Stimulated activated memory B cell treated with anti-CD40 and anti-IgM and Interleukin-4, amounts not matched to agents 10 μg/mL and 1 μg/mL and 100 μg/mL, for 72 hours (primary cell): ENCODE measurements at regions not wholly inside any gene's neighbourhood (a gene's known extent, or its start where the extent isn't known, plus 50 kb on each side); places are given as distances from the start of the nearest gene placed in this dataset.
A peak's percentile ranks its signal among the peaks of the same experiment; 100 is the strongest.

ENCODE experiments used
- ATAC-seq: fragments of 150-1000 bp; cut with Tn5 transposase; 2 replicates; pipeline ENCODE4 v1.10.0; 2021
- H3K27ac Mint-ChIP-seq: one replicate; pipeline ENCODE4 v1.8.0; 2022; ENCODE audit warnings: mild to moderate bottlenecking, mixed read lengths
- H3K27me3 Mint-ChIP-seq: one replicate; pipeline ENCODE4 v1.8.0; 2022; ENCODE audit warnings: mixed read lengths
- H3K36me3 Mint-ChIP-seq: one replicate; pipeline ENCODE4 v1.8.0; 2022; ENCODE audit warnings: mixed read lengths
- H3K4me1 Mint-ChIP-seq: one replicate; pipeline ENCODE4 v1.8.0; 2022; ENCODE audit warnings: mixed read lengths
- H3K4me3 Mint-ChIP-seq: one replicate; pipeline ENCODE4 v1.8.0; 2022; ENCODE audit warnings: mild to moderate bottlenecking, moderate library complexity, mixed read lengths
- H3K9me3 Mint-ChIP-seq: one replicate; pipeline ENCODE4 v1.8.0; 2022; ENCODE audit warnings: mixed read lengths

DNA sequence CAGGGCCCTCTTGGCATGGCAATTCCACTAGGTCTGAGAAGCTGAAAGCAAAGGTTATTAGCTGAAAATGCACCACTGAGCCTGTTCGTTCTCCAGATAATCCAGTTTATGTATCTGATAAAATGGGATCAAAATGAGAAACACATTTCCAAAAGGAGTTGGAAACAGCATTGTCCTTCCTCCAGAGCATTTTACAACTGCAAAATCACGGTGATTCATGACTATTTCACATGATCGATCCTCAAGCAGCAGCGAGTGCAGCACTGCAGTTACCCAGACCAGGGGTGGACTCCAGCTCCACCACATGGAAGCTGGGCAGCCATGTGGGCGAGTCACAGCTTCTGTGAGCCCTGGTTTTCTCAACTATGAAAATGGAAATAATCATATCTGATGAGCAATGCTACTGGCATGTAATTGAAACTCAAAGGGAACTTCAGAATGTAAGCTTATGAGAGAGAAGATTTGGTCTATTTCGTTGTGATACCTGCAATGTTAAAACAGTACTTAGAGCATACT, 78.7 kb upstream of the MSX1 start:
- Mint-ChIP-seq H3K27me3 (peaks cover 35% of the 10 kb centered on the region), H3K4me3 (no peak overlapping the region), H3K9me3 (peaks cover 5% of the 10 kb centered on the region), H3K27ac (no peak overlapping the region), H3K36me3 (no peaks in the 10 kb centered on the region), H3K4me1 (no peaks in the 10 kb centered on the region)
- no peak for ATAC-seq

DNA sequence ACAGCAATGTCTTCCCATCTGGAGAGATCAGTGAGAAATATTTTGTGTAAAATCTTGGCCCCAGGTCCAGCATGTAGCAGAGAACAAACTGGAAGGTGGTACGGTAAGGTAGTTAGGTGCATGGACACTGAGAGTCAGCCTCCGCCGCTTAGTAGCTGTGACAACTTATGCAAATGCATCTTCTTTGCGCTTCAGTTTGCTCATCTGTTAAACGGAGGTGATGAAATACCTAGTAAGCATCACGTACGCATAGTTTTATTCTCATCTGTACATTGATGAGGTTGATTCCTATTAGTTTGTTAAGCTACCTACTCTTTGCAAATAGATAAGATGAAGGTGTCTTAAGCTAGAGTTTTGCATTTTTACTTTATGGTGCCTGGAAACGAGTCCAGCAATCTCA, 80.0 kb upstream of the MSX1 start:
- no peak for ATAC-seq
- H3K4me3 Mint-ChIP-seq: no peak overlapping the region
- H3K27ac Mint-ChIP-seq: no peak overlapping the region
- H3K27me3 Mint-ChIP-seq: peaks cover 35% of the 10 kb centered on the region
- H3K9me3 Mint-ChIP-seq: peaks cover 5% of the 10 kb centered on the region
- no peaks in the 10 kb centered on the region for H3K4me1 Mint-ChIP-seq
- H3K36me3 Mint-ChIP-seq: no peaks in the 10 kb centered on the region

DNA sequence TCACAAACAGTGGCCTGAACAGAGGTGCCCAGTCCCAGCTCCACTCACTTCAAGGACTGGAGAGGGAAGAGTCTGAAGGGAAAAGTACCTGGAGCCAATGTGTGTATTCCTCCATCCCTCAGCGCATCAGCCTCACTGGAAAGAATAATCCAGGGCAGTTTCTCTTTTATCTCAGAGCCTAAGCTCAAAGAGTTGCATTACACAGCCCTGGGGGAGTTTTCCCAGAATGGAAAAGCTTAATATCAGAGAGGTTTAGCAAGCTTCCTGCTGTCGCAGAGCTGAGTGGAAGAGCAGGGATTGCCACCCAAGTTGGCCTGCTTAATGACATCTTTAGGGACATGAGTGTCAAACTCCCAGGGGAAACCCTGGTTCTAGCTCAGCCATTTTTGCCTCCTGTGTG, 80.4 kb upstream of the MSX1 start:
- Mint-ChIP-seq H3K4me3 (no peak overlapping the region), H3K27ac (no peak overlapping the region), H3K4me1 (no peaks in the 10 kb centered on the region), H3K9me3 (peaks cover 5% of the 10 kb centered on the region), H3K27me3 (peaks cover 35% of the 10 kb centered on the region), H3K36me3 (no peaks in the 10 kb centered on the region)
- no peak for ATAC-seq

DNA sequence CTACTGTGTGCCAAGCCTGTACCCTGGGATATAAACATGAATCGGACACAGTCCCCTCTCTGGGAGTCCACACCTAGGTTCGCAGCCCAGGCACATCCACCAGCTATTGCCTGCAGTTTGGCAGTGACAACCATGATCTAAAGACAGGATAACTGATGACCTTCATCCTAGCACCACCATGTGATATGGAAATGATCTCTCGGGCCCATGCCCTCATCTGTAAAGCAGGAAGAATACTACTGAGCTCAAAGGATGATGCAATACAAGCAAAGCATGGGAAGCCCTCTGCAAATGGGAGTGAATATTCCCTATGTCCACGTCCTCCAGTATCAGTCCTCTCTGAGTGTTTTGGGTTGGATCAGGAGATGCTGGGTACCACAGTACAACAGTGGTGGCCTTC, 80.9 kb upstream of the MSX1 start:
- Mint-ChIP-seq H3K27ac (no peak overlapping the region), H3K36me3 (no peaks in the 10 kb centered on the region), H3K9me3 (peaks cover 5% of the 10 kb centered on the region), H3K4me1 (no peaks in the 10 kb centered on the region), H3K27me3 (peaks cover 35% of the 10 kb centered on the region), H3K4me3 (no peak overlapping the region)
- no peak for ATAC-seq

DNA sequence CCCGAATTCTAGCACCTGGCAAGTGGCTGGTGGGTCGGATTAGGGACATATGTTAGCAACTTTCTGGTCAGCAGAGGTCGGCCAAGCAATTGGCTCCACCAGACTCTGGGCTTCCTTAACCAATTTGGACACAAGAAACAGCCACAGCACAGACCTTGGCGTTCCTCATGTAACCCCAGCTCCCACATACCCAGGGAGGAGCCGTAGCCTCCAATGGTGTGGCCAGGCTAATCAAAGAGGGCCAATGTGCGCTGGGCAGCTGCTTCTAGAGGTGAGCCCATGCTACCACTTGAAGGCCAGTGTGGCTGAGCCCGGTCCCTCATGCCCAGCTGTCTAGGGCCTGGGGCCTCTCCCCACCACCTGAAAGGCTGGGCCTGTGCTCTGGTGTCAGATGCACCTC, 82.5 kb upstream of the MSX1 start:
- H3K4me1 Mint-ChIP-seq: no peaks in the 10 kb centered on the region
- no peak overlapping the region for H3K4me3 Mint-ChIP-seq
- H3K9me3 Mint-ChIP-seq: peaks cover 5% of the 10 kb centered on the region
- H3K36me3 Mint-ChIP-seq: no peaks in the 10 kb centered on the region
- no peak for ATAC-seq
- no peak overlapping the region for H3K27ac Mint-ChIP-seq
- H3K27me3 Mint-ChIP-seq: peaks cover 22% of the 10 kb centered on the region

DNA sequence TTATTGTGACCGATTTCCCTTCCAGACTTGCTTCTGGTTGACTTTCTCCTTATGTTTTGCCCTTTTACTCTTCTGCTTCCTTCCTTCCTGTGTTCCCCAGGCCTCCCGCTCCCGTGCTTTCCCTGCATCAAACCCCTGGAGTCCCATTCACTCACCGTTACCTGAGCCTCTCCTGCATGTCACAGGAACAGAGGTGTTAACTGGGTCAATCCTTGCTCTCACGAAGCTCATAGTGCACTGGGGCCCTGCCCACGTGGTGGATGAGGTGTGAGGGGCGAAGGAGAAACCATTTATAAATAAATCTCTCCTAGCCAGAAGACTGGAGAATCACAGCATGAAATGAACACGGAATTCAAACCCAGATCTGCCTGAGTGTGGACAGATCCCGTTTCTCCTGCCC, 83.1 kb upstream of the MSX1 start:
- H3K27ac Mint-ChIP-seq: no peak overlapping the region
- no peak for ATAC-seq
- no peaks in the 10 kb centered on the region for H3K4me1 Mint-ChIP-seq
- no peak overlapping the region for H3K4me3 Mint-ChIP-seq
- H3K27me3 Mint-ChIP-seq: peaks cover 22% of the 10 kb centered on the region
- H3K36me3 Mint-ChIP-seq: no peaks in the 10 kb centered on the region
- H3K9me3 Mint-ChIP-seq: peaks cover 5% of the 10 kb centered on the region

DNA sequence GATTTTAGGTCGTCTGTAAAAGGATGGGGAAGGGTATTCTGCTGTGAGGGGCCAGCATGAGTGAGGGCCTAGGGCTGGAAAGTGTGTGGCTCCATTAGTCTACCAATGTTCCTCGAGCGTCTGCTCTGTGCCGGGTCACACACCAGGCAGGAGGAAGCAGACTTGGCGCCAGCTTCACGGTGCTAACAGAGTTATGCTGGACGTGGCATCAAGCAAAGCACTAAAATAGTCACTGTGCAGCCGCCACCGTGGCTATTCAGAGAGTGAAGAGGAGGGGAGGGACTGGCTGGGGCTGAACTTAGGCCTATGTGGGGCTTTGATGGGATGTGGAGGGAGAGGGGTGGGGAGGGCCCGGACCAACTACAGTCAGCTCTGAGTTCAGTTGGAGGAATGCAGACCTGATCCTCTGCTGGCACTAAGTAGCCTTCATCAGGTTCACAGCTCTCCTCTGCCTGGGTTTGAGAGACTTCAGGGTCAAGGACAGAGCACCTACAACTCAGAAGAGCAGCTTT, 83.9 kb upstream of the MSX1 start:
- Mint-ChIP-seq H3K27me3 (peaks cover 15% of the 10 kb centered on the region), H3K27ac (no peak overlapping the region), H3K4me1 (no peaks in the 10 kb centered on the region), H3K9me3 (peaks cover 5% of the 10 kb centered on the region), H3K36me3 (no peaks in the 10 kb centered on the region), H3K4me3 (no peak overlapping the region)
- ATAC-seq: no peak

DNA sequence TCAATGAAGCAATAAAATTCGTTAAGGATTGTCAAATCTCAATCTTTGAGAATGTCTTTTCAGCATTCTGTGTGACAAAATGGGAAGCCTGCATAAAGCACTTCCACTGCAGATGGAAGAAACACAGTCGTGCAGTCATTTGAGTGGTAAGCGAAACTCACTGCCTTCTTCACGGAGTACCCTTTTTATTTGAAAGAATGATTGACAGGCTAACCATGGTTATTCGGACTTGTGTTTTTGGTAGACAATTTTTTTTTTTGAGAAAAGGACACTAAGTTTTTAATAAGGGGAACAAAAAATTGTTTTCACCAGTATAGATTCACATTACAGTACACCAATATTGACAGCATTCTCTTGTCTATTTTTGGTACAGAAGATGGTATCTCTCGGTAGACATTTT, 86.9 kb upstream of the MSX1 start:
- H3K4me1 Mint-ChIP-seq: no peaks in the 10 kb centered on the region
- ATAC-seq: no peak
- no peak overlapping the region for H3K4me3 Mint-ChIP-seq
- peaks cover under 1% of the 10 kb centered on the region for H3K36me3 Mint-ChIP-seq
- H3K9me3 Mint-ChIP-seq: peaks cover 3% of the 10 kb centered on the region
- H3K27ac Mint-ChIP-seq: no peak overlapping the region
- peaks cover 8% of the 10 kb centered on the region for H3K27me3 Mint-ChIP-seq

DNA sequence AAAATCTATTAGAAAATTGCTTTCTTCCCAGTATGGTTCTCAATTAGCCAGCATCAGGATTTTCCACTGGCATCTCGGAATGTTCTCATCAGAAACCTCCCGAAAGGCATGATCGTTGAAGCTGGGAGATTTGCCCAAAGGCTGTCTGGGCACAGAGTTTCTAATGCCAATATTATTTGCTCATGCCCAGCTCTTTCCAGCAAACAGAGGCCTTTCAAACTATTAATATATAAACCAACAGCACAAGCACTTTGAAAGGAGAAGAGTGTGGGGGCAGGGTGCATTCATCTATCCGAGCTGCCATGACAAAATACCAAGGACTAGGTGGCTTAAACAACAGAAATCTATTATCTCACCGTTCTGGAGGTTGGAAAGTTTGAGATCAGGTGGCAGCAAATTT, 88.3 kb upstream of the MSX1 start:
- Mint-ChIP-seq H3K36me3 (peaks cover 5% of the 10 kb centered on the region), H3K4me3 (no peak overlapping the region), H3K9me3 (peaks cover 4% of the 10 kb centered on the region), H3K4me1 (no peaks in the 10 kb centered on the region), H3K27ac (no peak overlapping the region), H3K27me3 (peaks cover 8% of the 10 kb centered on the region)
- ATAC-seq: no peak

DNA sequence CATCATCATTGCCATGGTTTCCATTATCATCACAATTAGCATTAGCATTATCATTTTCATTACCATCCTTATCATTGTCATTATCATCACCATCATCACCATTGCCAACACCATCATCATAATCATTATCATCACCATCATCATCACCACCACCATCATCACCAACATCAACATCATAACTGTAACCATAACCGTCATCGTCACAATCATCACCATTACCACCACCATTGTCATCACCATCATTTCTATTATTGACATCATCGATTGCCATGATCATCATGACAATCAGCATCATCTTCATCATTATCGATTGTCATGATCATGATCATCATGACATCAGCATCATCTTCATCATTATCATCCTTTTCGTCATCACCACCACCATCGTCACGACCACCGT, 88.9 kb upstream of the MSX1 start:
- H3K27me3 Mint-ChIP-seq: peaks cover 8% of the 10 kb centered on the region
- peaks cover 5% of the 10 kb centered on the region for H3K36me3 Mint-ChIP-seq
- no peaks in the 10 kb centered on the region for H3K4me1 Mint-ChIP-seq
- no peak overlapping the region for H3K27ac Mint-ChIP-seq
- peaks cover 4% of the 10 kb centered on the region for H3K9me3 Mint-ChIP-seq
- no peak for ATAC-seq
- no peak overlapping the region for H3K4me3 Mint-ChIP-seq

DNA sequence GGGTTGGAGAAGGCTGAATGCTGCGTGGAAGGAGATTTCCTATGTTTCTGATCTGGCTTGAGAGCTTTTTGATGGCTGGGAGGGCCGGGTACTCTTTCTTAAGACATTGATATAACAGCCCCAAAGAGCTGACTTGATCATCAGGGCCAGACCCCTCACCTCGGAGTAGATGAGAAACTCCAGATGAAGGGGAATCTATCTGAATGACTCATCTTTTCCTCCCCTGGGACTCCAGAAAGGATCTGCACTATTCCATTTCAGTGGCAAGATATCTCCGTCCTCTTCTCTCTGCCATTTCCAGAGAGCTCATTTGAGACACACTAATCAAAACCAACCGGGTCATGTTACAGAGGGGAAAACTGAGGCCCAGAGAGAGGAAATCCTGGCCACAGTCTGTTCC, 92.9 kb upstream of the MSX1 start:
- Mint-ChIP-seq H3K27ac (no peak overlapping the region), H3K4me1 (peaks cover 19% of the 10 kb centered on the region), H3K4me3 (no peak overlapping the region), H3K27me3 (peaks cover 23% of the 10 kb centered on the region), H3K9me3 (peaks cover 4% of the 10 kb centered on the region), H3K36me3 (peaks cover 11% of the 10 kb centered on the region)
- no peak for ATAC-seq

DNA sequence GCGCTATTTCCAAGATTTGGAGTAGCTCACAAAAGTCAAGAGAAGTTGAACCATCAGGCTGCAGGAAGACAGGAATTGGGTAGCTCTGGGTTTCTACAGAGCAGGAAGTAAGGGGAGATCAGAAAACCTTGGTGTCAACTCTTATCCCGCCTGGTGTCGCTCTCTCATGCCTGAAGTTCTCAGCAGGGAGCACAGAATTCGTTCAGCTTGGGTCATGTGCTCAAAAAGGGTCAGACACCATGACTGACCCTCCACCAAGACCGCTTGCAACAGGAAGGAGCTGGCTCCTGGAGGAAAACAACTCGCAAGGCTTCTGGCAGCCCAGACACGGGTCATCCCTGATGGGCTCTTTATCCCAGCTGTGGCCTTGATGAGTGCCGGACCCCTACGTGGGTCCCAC, 93.7 kb upstream of the MSX1 start:
- Mint-ChIP-seq H3K9me3 (peaks cover 4% of the 10 kb centered on the region), H3K36me3 (peaks cover 11% of the 10 kb centered on the region), H3K27ac (no peak overlapping the region), H3K27me3 (peaks cover 23% of the 10 kb centered on the region), H3K4me1 (peaks cover 19% of the 10 kb centered on the region), H3K4me3 (no peak overlapping the region)
- no peak for ATAC-seq

DNA sequence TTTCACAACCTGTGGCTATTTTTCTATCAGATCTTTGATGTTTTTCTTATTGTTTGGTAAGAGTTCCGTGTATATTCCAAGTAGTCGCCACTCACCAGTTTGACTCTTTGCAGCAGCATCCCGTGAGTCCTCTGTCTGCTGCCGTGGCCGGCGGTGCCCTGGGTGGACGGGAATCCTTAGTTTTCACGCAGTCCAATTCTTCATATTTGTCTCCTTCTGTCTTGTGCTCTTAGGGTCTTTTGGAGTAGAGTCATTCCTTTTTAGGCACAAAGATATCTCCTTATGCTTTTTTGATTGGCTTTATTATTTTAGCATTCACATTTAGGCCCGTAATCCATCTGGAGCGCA, 94.9 kb upstream of the MSX1 start:
- no peak for ATAC-seq
- Mint-ChIP-seq H3K9me3 (peaks cover 4% of the 10 kb centered on the region), H3K4me3 (no peak overlapping the region)

DNA sequence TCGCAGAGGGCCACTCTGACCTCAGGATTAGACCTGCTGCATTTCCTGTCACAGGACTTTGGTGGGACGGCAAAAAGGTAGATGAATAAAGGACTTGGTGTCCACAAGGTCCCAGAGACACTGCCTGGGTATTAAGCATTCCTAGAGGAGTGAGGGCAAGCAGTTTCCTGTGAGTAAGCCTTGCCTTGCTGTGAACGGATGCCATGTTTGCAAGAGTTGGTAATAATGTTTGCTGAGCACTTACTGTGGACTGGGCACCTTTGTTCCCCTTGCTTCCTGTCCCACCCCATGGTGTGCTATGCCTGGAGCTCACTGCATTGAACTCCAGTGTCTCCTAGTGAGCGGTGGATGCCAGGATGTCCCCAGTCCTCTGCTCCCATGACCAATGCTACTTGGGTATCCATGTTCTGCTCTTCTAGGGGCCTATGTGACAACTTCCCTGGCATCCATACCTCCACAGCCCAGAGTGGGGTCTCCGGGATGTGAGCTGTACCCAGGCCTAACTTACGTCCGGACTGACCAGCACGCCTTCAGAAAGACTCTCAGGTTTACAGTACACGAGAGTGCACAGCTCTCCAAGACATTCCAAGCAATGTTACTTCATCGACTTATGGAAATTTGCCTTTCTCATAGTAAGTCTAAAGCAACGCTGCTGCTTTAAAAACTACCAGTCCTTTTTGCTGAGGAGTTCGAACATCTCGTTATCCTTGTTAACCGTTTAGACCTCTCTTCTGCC, 95.5 kb upstream of the MSX1 start:
- peaks cover 4% of the 10 kb centered on the region for H3K9me3 Mint-ChIP-seq
- ATAC-seq: no peak
- H3K4me1 Mint-ChIP-seq: peaks cover 19% of the 10 kb centered on the region
- peak overlapping the region; percentile 70 for H3K4me3 Mint-ChIP-seq
- H3K27ac Mint-ChIP-seq: peak overlapping the region; percentile 78
- peaks cover 23% of the 10 kb centered on the region for H3K27me3 Mint-ChIP-seq
- H3K36me3 Mint-ChIP-seq: peaks cover 11% of the 10 kb centered on the region

More for the DNA sequence above, 94.9 kb upstream of the MSX1 start:
- Mint-ChIP-seq H3K27ac (no peak overlapping the region), H3K36me3 (peaks cover 11% of the 10 kb centered on the region), H3K27me3 (peaks cover 23% of the 10 kb centered on the region), H3K4me1 (peaks cover 19% of the 10 kb centered on the region)

DNA sequence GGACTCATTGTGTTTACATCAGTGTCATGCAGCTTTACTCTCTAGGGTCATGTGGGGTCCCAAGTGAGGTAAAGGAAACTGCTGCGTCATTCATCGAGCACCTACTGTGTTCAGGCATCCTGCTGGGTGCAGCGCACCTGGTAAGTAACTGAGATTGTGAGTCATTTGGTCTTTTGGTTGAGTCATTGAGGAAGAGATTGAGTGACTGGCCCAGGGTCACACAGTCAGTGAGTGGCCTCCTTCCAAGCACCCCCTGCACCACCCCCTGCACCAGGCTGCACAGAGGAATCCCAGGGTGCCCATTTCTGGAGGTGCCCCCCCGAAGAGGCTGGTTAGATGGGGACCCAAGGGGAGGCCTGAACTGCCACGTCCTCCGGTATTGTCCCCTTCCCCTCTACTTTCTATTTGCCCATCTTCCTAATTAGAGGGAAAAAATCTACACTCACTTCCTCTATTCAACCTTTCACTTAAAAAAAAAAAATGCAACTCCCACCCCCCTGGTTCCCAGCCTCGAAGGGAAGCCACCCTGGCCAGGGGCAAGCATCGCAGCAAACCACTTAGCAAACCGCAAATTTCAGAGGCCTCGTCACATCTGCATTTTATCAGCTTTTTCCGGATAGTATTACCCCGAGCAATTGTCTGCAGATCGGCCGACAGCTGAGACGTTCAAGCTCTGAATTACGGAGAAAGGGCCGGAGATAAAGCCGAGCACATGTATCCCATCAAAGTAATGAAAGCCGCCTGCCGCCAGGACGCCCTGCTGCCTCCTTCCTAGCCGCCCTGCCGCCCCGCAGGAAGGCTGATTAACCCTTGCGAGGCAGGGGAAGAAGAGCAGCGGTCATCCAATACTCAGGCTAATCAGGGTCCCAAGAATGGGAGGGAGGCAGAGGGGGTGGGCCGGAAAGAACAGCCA, 96.3 kb upstream of the MSX1 start:
- Mint-ChIP-seq H3K36me3 (peaks cover 11% of the 10 kb centered on the region), H3K27me3 (peaks cover 23% of the 10 kb centered on the region), H3K27ac (peak overlapping the region; percentile 78), H3K4me1 (peaks cover 19% of the 10 kb centered on the region), H3K4me3 (peak overlapping the region; percentile 70), H3K9me3 (peaks cover 4% of the 10 kb centered on the region)
- peak; percentile 93 for ATAC-seq
